ENCODE measurements at regions not wholly inside any gene's neighbourhood (a gene's known extent, or its start where the extent isn't known, plus 50 kb on each side); places are given as distances from the start of the nearest gene placed in this dataset.
A peak's percentile ranks its signal among the peaks of the same experiment; 100 is the strongest.

GRCh38 chr2:19504400-19505198 lies 146.2 kb upstream of the OSR1 start:
- DNase-seq (ENCODE audit: low read depth, low spot score): no peak

- DNase-seq (ENCODE audit: low read depth, low spot score): no peak
Measured at GRCh38 chr2:19503915-19504314, 145.5 kb upstream of the OSR1 start.

- no peak for DNase-seq (ENCODE audit: low read depth, low spot score)
Measured at GRCh38 chr2:19503406-19503805, 145.0 kb upstream of the OSR1 start.

GRCh38 chr2:19500126-19500525 lies 141.7 kb upstream of the OSR1 start:
- no peak for DNase-seq (ENCODE audit: low read depth, low spot score)

- no peak for DNase-seq (ENCODE audit: low read depth, low spot score)
Measured at GRCh38 chr2:19496646-19497045, 138.2 kb upstream of the OSR1 start.

- no peak for DNase-seq (ENCODE audit: low read depth, low spot score)
Measured at GRCh38 chr2:19494241-19494640, 135.8 kb upstream of the OSR1 start.

GRCh38 chr2:19491796-19492195 lies 133.4 kb upstream of the OSR1 start:
- DNase-seq (ENCODE audit: low read depth, low spot score): no peak

GRCh38 chr2:19490846-19491435 lies 132.5 kb upstream of the OSR1 start:
- DNase-seq (ENCODE audit: low read depth, low spot score): no peak

- no peak for DNase-seq (ENCODE audit: low read depth, low spot score)
Measured at GRCh38 chr2:19488009-19488691, 129.7 kb upstream of the OSR1 start.

- DNase-seq (ENCODE audit: low read depth, low spot score): no peak
Measured at GRCh38 chr2:19484736-19485135, 126.3 kb upstream of the OSR1 start.

GRCh38 chr2:19480673-19481072 lies 122.2 kb upstream of the OSR1 start:
- DNase-seq (ENCODE audit: low read depth, low spot score): no peak

- DNase-seq (ENCODE audit: low read depth, low spot score): no peak
Measured at GRCh38 chr2:19479666-19480065, 121.2 kb upstream of the OSR1 start.

GRCh38 chr2:19478409-19478808 lies 120.0 kb upstream of the OSR1 start:
- no peak for DNase-seq (ENCODE audit: low read depth, low spot score)

- no peak for DNase-seq (ENCODE audit: low read depth, low spot score)
Measured at GRCh38 chr2:19476327-19476726, 117.9 kb upstream of the OSR1 start.

- no peak for DNase-seq (ENCODE audit: low read depth, low spot score)
Measured at GRCh38 chr2:19474128-19474527, 115.7 kb upstream of the OSR1 start.

GRCh38 chr2:19473350-19473749 lies 114.9 kb upstream of the OSR1 start:
- DNase-seq (ENCODE audit: low read depth, low spot score): no peak

GRCh38 chr2:19472391-19472978 lies 114.1 kb upstream of the OSR1 start:
- DNase-seq (ENCODE audit: low read depth, low spot score): no peak

- no peak for DNase-seq (ENCODE audit: low read depth, low spot score)
Measured at GRCh38 chr2:19471491-19471890, 113.1 kb upstream of the OSR1 start.

- no peak for DNase-seq (ENCODE audit: low read depth, low spot score)
Measured at GRCh38 chr2:19465978-19466377, 107.6 kb upstream of the OSR1 start.

- no peak for DNase-seq (ENCODE audit: low read depth, low spot score)
Measured at GRCh38 chr2:19462256-19462645, 103.8 kb upstream of the OSR1 start.

GRCh38 chr2:19461504-19462255 lies 103.3 kb upstream of the OSR1 start:
- peak; percentile 9 for DNase-seq (ENCODE audit: low read depth, low spot score)

- no peak for DNase-seq (ENCODE audit: low read depth, low spot score)
Measured at GRCh38 chr2:19460761-19461160, 102.3 kb upstream of the OSR1 start.
